ENCODE measurements at regions not wholly inside any gene's neighbourhood (a gene's known extent, or its start where the extent isn't known, plus 50 kb on each side); places are given as distances from the start of the nearest gene placed in this dataset.

DNA sequence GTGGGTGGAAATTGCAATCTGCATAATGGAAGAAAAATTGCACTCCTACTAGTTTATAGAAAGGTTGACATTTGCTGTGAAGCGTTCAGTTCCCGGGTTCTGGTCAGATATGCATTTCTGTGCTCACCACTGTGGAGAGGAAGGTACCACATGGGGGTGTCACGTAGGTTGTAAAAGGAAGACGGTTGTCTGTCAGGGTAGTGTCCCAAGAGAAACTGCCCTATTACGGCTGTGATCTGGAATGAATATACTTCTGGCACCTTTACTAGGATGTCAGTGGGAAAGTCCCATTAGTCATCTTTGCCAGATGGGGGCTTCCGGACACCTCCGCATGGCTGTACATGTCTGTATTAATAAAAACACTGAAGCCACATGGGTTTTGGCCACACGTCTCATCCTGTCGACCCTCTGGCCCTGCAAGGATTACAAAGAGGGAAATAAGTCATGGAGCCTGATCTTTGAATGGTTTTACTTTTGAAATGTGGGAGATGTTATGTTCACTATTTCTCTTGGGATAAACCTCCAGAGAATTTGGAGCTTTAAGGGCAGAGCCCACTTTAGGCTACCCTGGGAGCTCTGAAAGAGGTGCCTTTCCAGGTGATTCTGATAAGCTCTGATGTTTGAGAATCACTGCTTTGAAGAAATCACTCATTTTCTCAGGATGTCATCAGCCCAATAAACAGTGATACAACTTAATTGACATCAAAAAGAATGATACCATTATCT, 133.9 kb downstream of the AKAP11 start:
- CTCF ChIA-PET (ENCODE audit: low intra/inter-chr PET ratio): no interaction called here
- no peak for DNase-seq (ENCODE audit: extremely low read depth in 1 of 4, low spot score in 3 of 4)
- in situ Hi-C loops (cut with MboI): no loop called here
- WGBS (ENCODE audit: insufficient coverage, low coverage, missing lambda C conversion rate): under 1% methylated on average over 9 of the region's 9 CpGs
- no peaks in the 10 kb centered on the region; a peak in 1 of 5 replicates for H3K27me3 ChIP-seq (ENCODE audit: control insufficient read depth in 2 of 2, insufficient read depth in 2 of 2, low read length in 2 of 2)
- H3K4me3 ChIP-seq: no peak overlapping the region
- H2AFZ ChIP-seq (ENCODE audit: low read depth, low read length): no peak overlapping the region
- BruUV-seq (replicated peaks): no TSS peak
- intact Hi-C loops (cut with micrococcal nuclease): no loop called here
- TF ChIP-seq SMARCC2 (IDR thresholded peaks at IDR 0.05; ENCODE audit: low read depth) (no peak), SIN3B (IDR thresholded peaks at IDR 0.05; ENCODE audit: low read depth) (no peak), ZNF431 (CRISPR knock-in tag; IDR thresholded peaks at IDR 0.05) (no peak), ZNF23 (CRISPR knock-in tag; IDR thresholded peaks at IDR 0.05) (no peak), RBM34 (IDR thresholded peaks at IDR 0.05; ENCODE audit: borderline replicate concordance, insufficient read depth, low read length) (no peak), RAD21 (CRISPR knock-in tag; conservative IDR thresholded peaks at IDR 0.05 in 1 of 2, IDR thresholded peaks at IDR 0.05 in 1 of 2) (no peak), U2AF1 (optimal IDR thresholded peaks at IDR 0.05; ENCODE audit: low read depth, low read length) (no peak), ASH1L (IDR thresholded peaks at IDR 0.05; ENCODE audit: borderline replicate concordance, low read depth, partially characterized antibody) (no peak), MEIS2 (IDR thresholded peaks at IDR 0.05; ENCODE audit: partially characterized antibody) (no peak), U2AF2 (optimal IDR thresholded peaks at IDR 0.05; ENCODE audit: low read depth, low read length) (no peak), RBFOX2 (IDR thresholded peaks at IDR 0.05; ENCODE audit: low read depth, low read length) (no peak), NFIX (CRISPR knock-in tag; IDR thresholded peaks at IDR 0.05; ENCODE audit: low read depth) (no peak), HDAC3 (IDR thresholded peaks at IDR 0.05; ENCODE audit: borderline replicate concordance, partially characterized antibody) (no peak)
- TF ChIP-seq, protein P1, sequence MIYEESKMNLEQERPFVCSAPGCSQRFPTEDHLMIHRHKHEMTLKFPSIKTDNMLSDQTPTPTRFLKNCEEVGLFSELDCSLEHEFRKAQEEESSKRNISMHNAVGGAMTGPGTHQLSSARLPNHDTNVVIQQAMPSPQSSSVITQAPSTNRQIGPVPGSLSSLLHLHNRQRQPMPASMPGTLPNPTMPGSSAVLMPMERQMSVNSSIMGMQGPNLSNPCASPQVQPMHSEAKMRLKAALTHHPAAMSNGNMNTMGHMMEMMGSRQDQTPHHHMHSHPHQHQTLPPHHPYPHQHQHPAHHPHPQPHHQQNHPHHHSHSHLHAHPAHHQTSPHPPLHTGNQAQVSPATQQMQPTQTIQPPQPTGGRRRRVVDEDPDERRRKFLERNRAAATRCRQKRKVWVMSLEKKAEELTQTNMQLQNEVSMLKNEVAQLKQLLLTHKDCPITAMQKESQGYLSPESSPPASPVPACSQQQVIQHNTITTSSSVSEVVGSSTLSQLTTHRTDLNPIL (CRISPR knock-in tag; IDR thresholded peaks at IDR 0.05): no peak
- TF ChIP-seq, protein P2, sequence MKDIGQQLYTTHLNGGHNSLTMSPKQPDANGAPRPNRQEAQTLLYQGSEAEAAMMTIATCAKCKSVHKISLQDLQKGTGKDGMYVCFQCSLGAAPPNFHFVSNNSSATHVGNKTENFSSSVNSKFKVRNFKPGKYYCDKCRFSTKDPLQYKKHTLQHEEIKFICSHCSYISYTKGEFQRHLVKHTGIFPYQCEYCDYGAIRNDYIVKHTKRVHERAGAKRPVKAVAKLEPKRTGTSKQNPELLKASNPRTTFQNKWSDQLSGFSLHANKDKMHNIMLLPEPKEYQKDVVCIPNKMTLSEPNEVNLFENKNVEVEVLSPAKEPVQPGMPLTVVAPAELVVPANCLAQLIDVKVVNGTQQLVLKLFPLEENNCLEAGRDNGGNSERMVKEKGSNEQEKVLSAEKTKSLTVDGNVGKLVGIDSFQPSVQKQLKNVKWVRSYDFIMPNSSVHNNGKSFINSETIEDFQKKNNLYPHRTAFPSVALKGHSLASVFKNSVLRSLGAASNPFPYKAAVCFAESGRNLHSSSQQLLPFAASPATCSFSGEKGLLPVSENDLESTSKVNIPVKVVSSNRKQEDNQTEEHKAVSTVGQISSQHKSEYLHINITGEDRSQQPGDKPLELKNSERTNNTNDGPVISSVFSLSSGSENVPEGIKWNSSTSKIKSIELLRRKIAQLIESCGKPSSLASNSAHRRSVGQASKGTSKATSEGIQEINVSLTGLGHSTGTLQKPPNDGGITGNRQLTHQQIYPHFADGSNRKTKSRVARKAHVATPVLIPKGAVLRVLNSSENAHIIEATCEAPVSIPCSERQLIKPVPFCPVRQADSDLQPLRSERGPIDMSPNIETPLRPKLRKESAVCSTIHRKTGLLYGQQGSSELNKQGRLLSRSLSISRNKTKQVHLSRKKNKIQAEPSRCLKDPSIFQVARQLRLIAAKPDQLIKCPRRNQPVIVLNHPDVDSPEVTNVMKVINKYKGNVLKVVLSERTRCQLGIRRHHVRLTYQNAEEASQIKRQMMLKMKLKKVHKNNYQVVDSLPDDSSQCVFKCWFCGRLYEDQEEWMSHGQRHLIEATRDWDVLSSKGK (CRISPR knock-in tag; IDR thresholded peaks at IDR 0.05): no peak
- TF ChIP-seq, protein P3, sequence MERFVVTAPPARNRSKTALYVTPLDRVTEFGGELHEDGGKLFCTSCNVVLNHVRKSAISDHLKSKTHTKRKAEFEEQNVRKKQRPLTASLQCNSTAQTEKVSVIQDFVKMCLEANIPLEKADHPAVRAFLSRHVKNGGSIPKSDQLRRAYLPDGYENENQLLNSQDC (CRISPR knock-in tag; IDR thresholded peaks at IDR 0.05): no peak
- no peaks in the 10 kb centered on the region for H3K9me1 ChIP-seq (ENCODE audit: control insufficient read depth, insufficient read depth, low read length)
- no peak for ATAC-seq
- POLR2A ChIA-PET: interaction anchor here (0.5 kb wide), 1 partner anchor 42 kb away, joined by 4 read pairs; no protein-coding TSS in a partner anchor
- H3K4me2 ChIP-seq (ENCODE audit: insufficient read depth, low read length): no peak overlapping the region
- no peaks in the 10 kb centered on the region for H3K36me3 ChIP-seq (ENCODE audit: control insufficient read depth, insufficient read depth, low read length)
- no peak overlapping the region for H3K9ac ChIP-seq (ENCODE audit: insufficient read depth in 1 of 2, low read depth in 2 of 2, low read length in 2 of 2)
- no peaks in the 10 kb centered on the region for H3K4me1 ChIP-seq (replicated peaks in 1 of 2; ENCODE audit: control insufficient read depth in 2 of 2, insufficient read depth in 2 of 2, low read length in 2 of 2)
- no peak for FAIRE-seq
- no peaks in the 10 kb centered on the region for H3K9me3 ChIP-seq (replicated peaks; ENCODE audit: control insufficient read depth, insufficient read depth, low read depth, low read length)
- no peaks in the 10 kb centered on the region for H4K20me1 ChIP-seq (replicated peaks; ENCODE audit: control insufficient read depth, insufficient read depth, low read length)
- no peaks in the 10 kb centered on the region for H3K79me2 ChIP-seq (ENCODE audit: control insufficient read depth, insufficient read depth, low read length)
- no peak overlapping the region for H3K27ac ChIP-seq (ENCODE audit: extremely low read depth, low read depth, low read length)

Measured in K562 (cell line).